GM23338 (cell line): ENCODE measurements at regions not wholly inside any gene's neighbourhood (a gene's known extent, or its start where the extent isn't known, plus 50 kb on each side); places are given as distances from the start of the nearest gene placed in this dataset.

Experiments
- ATAC-seq: fragments of 200-7000 bp; cut with Tn5 transposase; 3 replicates; pipeline ENCODE4 v1.9.1; 2020
- DNase-seq: peaks from one replicate; pipeline ENCODE4 v3.0.0-alpha.2; 2015; ENCODE audit warnings: low spot score
- H2AFZ ChIP-seq: fragments of 200-600 bp; sonication (generic); 2 replicates; pipeline ENCODE4 v1.8.0; 2016; ENCODE audit warnings: antibody characterized with exemption, mild to moderate bottlenecking, moderate library complexity
- H3F3A ChIP-seq: fragments of 200-600 bp; sonication (generic); replicated peaks from 2 replicates; pipeline ENCODE4 v1.8.0; 2017; ENCODE audit warnings: antibody characterized with exemption, mixed run types, low read depth
- H3K27ac ChIP-seq: fragments of 200-600 bp; sonication (generic); 2 replicates; pipeline ENCODE4 v1.6.1; 2016; ENCODE audit warnings: low read depth
- H3K27me3 ChIP-seq: fragments of 200-600 bp; sonication (generic); 2 replicates; pipeline ENCODE4 v1.8.0; 2016; ENCODE audit warnings: mild to moderate bottlenecking, mixed run types, moderate library complexity; ENCODE audit not compliant: insufficient read depth
- H3K36me3 ChIP-seq: fragments of 200-600 bp; sonication (generic); 2 replicates; pipeline ENCODE4 v1.8.0; 2016; ENCODE audit warnings: mild to moderate bottlenecking; ENCODE audit not compliant: insufficient read depth
- H3K4me1 ChIP-seq: fragments of 200-600 bp; sonication (generic); 2 replicates; pipeline ENCODE4 v1.8.0; 2016; ENCODE audit warnings: mild to moderate bottlenecking, moderate library complexity; ENCODE audit not compliant: insufficient read depth
- H3K4me2 ChIP-seq: fragments of 200-600 bp; sonication (generic); 2 replicates; pipeline ENCODE4 v1.7.1; 2017; ENCODE audit warnings: mixed run types
- H3K4me3 ChIP-seq: fragments of 200-600 bp; sonication (generic); 2 replicates; pipeline ENCODE4 v1.6.1; 2016; ENCODE audit warnings: mixed run types
- H3K79me2 ChIP-seq: fragments of 200-600 bp; sonication (generic); replicated peaks from 2 replicates; pipeline ENCODE4 v1.8.0; 2017; ENCODE audit warnings: mild to moderate bottlenecking; ENCODE audit not compliant: insufficient read depth
- H3K9me2 ChIP-seq: fragments of 200-600 bp; sonication (generic); 2 replicates; pipeline ENCODE4 v1.8.0; 2017; ENCODE audit not compliant: insufficient read depth
- H4K20me1 ChIP-seq: fragments of 200-600 bp; sonication (generic); replicated peaks from 2 replicates; pipeline ENCODE4 v1.8.0; 2017; ENCODE audit warnings: mild to moderate bottlenecking; ENCODE audit not compliant: insufficient read depth
- H3K27ac Mint-ChIP-seq: 2 replicates; pipeline ENCODE4 v1.8.0; 2020; ENCODE audit warnings: inconsistent platforms, mild to moderate bottlenecking, moderate library complexity, mixed read lengths
- H3K27me3 Mint-ChIP-seq: 3 replicates; pipeline ENCODE4 v1.8.0; 2022; ENCODE audit warnings: low read depth, mild to moderate bottlenecking, moderate library complexity, mixed read lengths, inconsistent platforms; ENCODE audit not compliant: insufficient read depth, poor library complexity
- H3K36me3 Mint-ChIP-seq: 3 replicates; pipeline ENCODE4 v1.8.0; 2021; ENCODE audit warnings: low read depth, mild to moderate bottlenecking, inconsistent platforms, moderate library complexity, mixed read lengths
- H3K4me1 Mint-ChIP-seq: 3 replicates; pipeline ENCODE4 v1.8.0; 2020; ENCODE audit warnings: mild to moderate bottlenecking, inconsistent platforms, mixed read lengths
- H3K4me3 Mint-ChIP-seq: 3 replicates; pipeline ENCODE4 v1.8.0; 2021; ENCODE audit warnings: moderate library complexity, mild to moderate bottlenecking, inconsistent platforms, mixed read lengths
- H3K9me3 Mint-ChIP-seq: 3 replicates; pipeline ENCODE4 v1.8.0; 2020; ENCODE audit warnings: moderate library complexity, mild to moderate bottlenecking, inconsistent platforms, mixed read lengths
- CREB1 ChIP-seq: fragments of 250-450 bp; sonication (Bioruptor Pico); IDR thresholded peaks from 2 replicates; pipeline ENCODE4 v1.5.0; 2020; ENCODE audit warnings: low read depth, mild to moderate bottlenecking, moderate library complexity
- CTCF ChIP-seq, 2 experiments: fragments of 200-600 bp in 1 of 2; sonication (generic) in 1 of 2; conservative IDR thresholded peaks; 2 replicates each; pipeline versions ENCODE4 v1.5.1 to v1.6.1; 2016 to 2017; ENCODE audit warnings: antibody characterized with exemption in 2 of 2, low read depth in 2 of 2, mild to moderate bottlenecking in 2 of 2, moderate library complexity in 1 of 2
- ETS1 ChIP-seq: IDR thresholded peaks from 2 replicates; pipeline ENCODE4 v1.6.1; 2016; ENCODE audit warnings: antibody characterized with exemption
- EZH2 ChIP-seq: fragments of 200-600 bp; sonication (generic); IDR thresholded peaks from one replicate; pipeline ENCODE4 v1.8.0; 2017; ENCODE audit warnings: antibody characterized with exemption, mild to moderate bottlenecking, low read depth; ENCODE audit not compliant: unreplicated experiment
- EZH2phosphoT487 ChIP-seq: fragments of 200-600 bp; sonication (generic); IDR thresholded peaks from one replicate; pipeline ENCODE4 v1.8.1; 2018; ENCODE audit warnings: antibody characterized with exemption; ENCODE audit not compliant: unreplicated experiment
- JUNB ChIP-seq: IDR thresholded peaks from one replicate; pipeline ENCODE4 v1.6.1; 2016; ENCODE audit warnings: antibody characterized with exemption; ENCODE audit not compliant: unreplicated experiment
- NANOG ChIP-seq: IDR thresholded peaks from 2 replicates; pipeline ENCODE4 v1.6.1; 2016; ENCODE audit warnings: antibody characterized with exemption, borderline replicate concordance
- POLR2AphosphoS5 ChIP-seq: IDR thresholded peaks from 2 replicates; pipeline ENCODE4 v1.6.1; 2016; ENCODE audit warnings: antibody characterized with exemption, low read depth
- REST ChIP-seq: IDR thresholded peaks from one replicate; pipeline ENCODE4 v1.6.1; 2018; ENCODE audit warnings: antibody characterized with exemption; ENCODE audit not compliant: unreplicated experiment
- STAT1 ChIP-seq: IDR thresholded peaks from one replicate; pipeline ENCODE4 v1.6.1; 2016; ENCODE audit warnings: antibody characterized with exemption; ENCODE audit not compliant: unreplicated experiment
- ZNF114 ChIP-seq: fragments of 250-450 bp; sonication (Bioruptor Pico); IDR thresholded peaks from 2 replicates; pipeline ENCODE4 v1.5.0; 2020; ENCODE audit warnings: mild to moderate bottlenecking, moderate library complexity
- ZNF331 ChIP-seq: fragments of 250-450 bp; sonication (Bioruptor Pico); IDR thresholded peaks from 2 replicates; pipeline ENCODE4 v1.5.0; 2020; ENCODE audit warnings: low read depth, mild to moderate bottlenecking, moderate library complexity
- ZNF462 ChIP-seq: fragments of 250-450 bp; sonication (Bioruptor Pico); IDR thresholded peaks from 2 replicates; pipeline ENCODE4 v1.5.0; 2020; ENCODE audit warnings: mild to moderate bottlenecking, moderate library complexity

- Mint-ChIP-seq H3K27ac (no peak overlapping the region), H3K9me3 (peaks cover 5% of the 10 kb centered on the region; the same call in 2 of the 3 replicates), H3K4me3 (no peak overlapping the region), H3K27me3 (peaks cover 5% of the 10 kb centered on the region), H3K4me1 (no peaks in the 10 kb centered on the region; the same call in 2 of the 3 replicates), H3K36me3 (no peaks in the 10 kb centered on the region)
- ATAC-seq (no peak), DNase-seq (no peak)
- Histone ChIP-seq H2AFZ (no peak overlapping the region), H3K4me1 (no peaks in the 10 kb centered on the region), H3K27ac (no peak overlapping the region), H3K9me2 (no peaks in the 10 kb centered on the region), H3K36me3 (no peaks in the 10 kb centered on the region), H3F3A (no peaks in the 10 kb centered on the region), H3K27me3 (no peaks in the 10 kb centered on the region), H3K4me3 (no peak overlapping the region), H3K79me2 (no peaks in the 10 kb centered on the region), H4K20me1 (no peaks in the 10 kb centered on the region), H3K4me2 (no peak overlapping the region)
- TF ChIP-seq POLR2AphosphoS5 (no peak), ZNF331 (CRISPR knock-in tag) (no peak), EZH2 (no peak), EZH2phosphoT487 (no peak), NANOG (no peak), STAT1 (no peak), CREB1 (CRISPR knock-in tag) (no peak), REST (no peak), JUNB (no peak), ZNF114 (no peak), ZNF462 (CRISPR knock-in tag) (no peak), CTCF (conservative IDR thresholded peaks at IDR 0.05; ENCODE audit: low read depth in 2 of 2) (no peak), ETS1 (no peak)
Measured at GRCh38 chr14:28999656-29000055, 233.1 kb downstream of the FOXG1 start.
